HL-60 (cell line): ENCODE measurements at regions not wholly inside any gene's neighbourhood (a gene's known extent, or its start where the extent isn't known, plus 50 kb on each side); places are given as distances from the start of the nearest gene placed in this dataset.

ENCODE experiments used
- DNase-seq, 2 experiments: peaks; one replicate each; pipeline ENCODE4 v3.0.0-alpha.2; 2010 to 2020; ENCODE audit warnings: low read depth in 1 of 2, low spot score in 1 of 2
- H3K27ac ChIP-seq: fragments of 250-450 bp; sonication (Bioruptor Pico); replicated peaks from 2 replicates; pipeline ENCODE4 v1.5.1; 2020; ENCODE audit warnings: mild to moderate bottlenecking, moderate library complexity
- H3K27me3 ChIP-seq: fragments of 250-450 bp; sonication (Bioruptor Pico); 2 replicates; pipeline ENCODE4 v1.5.1; 2021; ENCODE audit warnings: mild to moderate bottlenecking, moderate library complexity; ENCODE audit not compliant: insufficient read depth, poor library complexity, severe bottlenecking
- H3K4me3 ChIP-seq: replicated peaks from 2 replicates; pipeline ENCODE4 v1.5.1; 2011; ENCODE audit warnings: mild to moderate bottlenecking, control low read depth, low read length; ENCODE audit not compliant: insufficient read depth
- CTCF ChIP-seq: IDR thresholded peaks from one replicate; pipeline ENCODE4 v1.5.1; 2011; ENCODE audit warnings: low read length, control low read depth, inconsistent platforms; ENCODE audit not compliant: insufficient read depth
- GABPA ChIP-seq: IDR thresholded peaks from 2 replicates; pipeline ENCODE4 v1.6.1; 2012; ENCODE audit warnings: low read depth
- POLR2AphosphoS5 ChIP-seq: IDR thresholded peaks from 2 replicates; pipeline ENCODE4 v1.6.1; 2012; ENCODE audit warnings: low read depth
- REST ChIP-seq: IDR thresholded peaks from 2 replicates; pipeline ENCODE4 v1.6.1; 2012; ENCODE audit warnings: low read depth; ENCODE audit not compliant: insufficient replicate concordance
- SPI1 ChIP-seq: IDR thresholded peaks from 2 replicates; pipeline ENCODE4 v1.6.1; 2012; ENCODE audit warnings: low read depth, mild to moderate bottlenecking, borderline replicate concordance

GRCh38 chr9:82140471-82140870 is 151.9 kb downstream of the SPATA31D1 start:
- Histone ChIP-seq H3K27me3 (no peaks in the 10 kb centered on the region), H3K27ac (no peak overlapping the region), H3K4me3 (no peak overlapping the region)
- no peak for TF ChIP-seq CTCF
- TF ChIP-seq SPI1 = no peak
- TF ChIP-seq GABPA = no peak
- no peak for TF ChIP-seq REST
- no peak for TF ChIP-seq POLR2AphosphoS5
- DNase-seq = no peak

- Histone ChIP-seq H3K27ac (no peak overlapping the region), H3K4me3 (no peak overlapping the region), H3K27me3 (no peaks in the 10 kb centered on the region)
- no peak for TF ChIP-seq SPI1
- DNase-seq = no peak
Observed at GRCh38 chr9:82144803-82145202, 156.2 kb downstream of the SPATA31D1 start.

GRCh38 chr9:82146677-82147076 is 158.1 kb downstream of the SPATA31D1 start:
- DNase-seq = no peak
- H3K27ac ChIP-seq = no peak overlapping the region
- no peaks in the 10 kb centered on the region for H3K27me3 ChIP-seq
- TF ChIP-seq REST = no peak
- no peak for TF ChIP-seq SPI1
- no peak for TF ChIP-seq POLR2AphosphoS5
- TF ChIP-seq CTCF = no peak
- H3K4me3 ChIP-seq = no peak overlapping the region

GRCh38 chr9:82147798-82148425 is 159.3 kb downstream of the SPATA31D1 start:
- Histone ChIP-seq H3K27ac (no peak overlapping the region), H3K27me3 (no peaks in the 10 kb centered on the region), H3K4me3 (no peak overlapping the region)
- DNase-seq = no peak
- TF ChIP-seq POLR2AphosphoS5 (no peak), SPI1 (no peak), GABPA (no peak), CTCF (no peak), REST (no peak)
